HepG2 (cell line): ENCODE measurements at regions not wholly inside any gene's neighbourhood (a gene's known extent, or its start where the extent isn't known, plus 50 kb on each side); places are given as distances from the start of the nearest gene placed in this dataset.

Experiments used
- CHD4 ChIP-seq: fragments of 200-600 bp; sonication (generic); IDR thresholded peaks from 2 replicates; pipeline ENCODE4 v1.7.0; 2017; ENCODE audit warnings: mild to moderate bottlenecking, low read length, borderline replicate concordance
- DZIP1 ChIP-seq: sonication (generic); formaldehyde crosslinking; IDR thresholded peaks from 2 replicates; pipeline ENCODE4 v1.5.0; 2020; ENCODE audit warnings: mild to moderate bottlenecking, missing genetic modification reagents
- FOXO1 ChIP-seq: sonication (generic); formaldehyde crosslinking; IDR thresholded peaks from 2 replicates; pipeline ENCODE4 v1.4.0; 2020; ENCODE audit warnings: missing genetic modification reagents
- HIVEP1 ChIP-seq: sonication (generic); formaldehyde crosslinking; IDR thresholded peaks from 2 replicates; pipeline ENCODE4 v1.4.0; 2020; ENCODE audit warnings: mild to moderate bottlenecking, missing genetic modification reagents
- KLF12 ChIP-seq: sonication (generic); formaldehyde crosslinking; IDR thresholded peaks from 2 replicates; pipeline ENCODE4 v1.4.0; 2020; ENCODE audit warnings: missing genetic modification reagents, borderline replicate concordance
- LRRFIP1 ChIP-seq: sonication (generic); formaldehyde crosslinking; conservative IDR thresholded peaks from 2 replicates; pipeline ENCODE4 v1.4.0; 2020; ENCODE audit warnings: missing genetic modification reagents
- MAFF ChIP-seq: IDR thresholded peaks from 2 replicates; pipeline ENCODE4 v1.6.1; 2011; ENCODE audit warnings: low read depth, low read length, improper control_type of control experiment
- NCOA2 ChIP-seq: sonication (generic); formaldehyde crosslinking; IDR thresholded peaks from 2 replicates; pipeline ENCODE4 v1.8.0; 2022; ENCODE audit warnings: inconsistent platforms
- SMARCC2 ChIP-seq: fragments of 450-650 bp; IDR thresholded peaks from 2 replicates; pipeline ENCODE4 v1.6.1; 2017; ENCODE audit warnings: antibody characterized with exemption, mild to moderate bottlenecking
- STAT5B ChIP-seq: sonication (generic); formaldehyde crosslinking; IDR thresholded peaks from 2 replicates; pipeline ENCODE4 v1.4.0; 2020; ENCODE audit warnings: missing genetic modification reagents
- TBX3 ChIP-seq: fragments of 450-650 bp; IDR thresholded peaks from 2 replicates; pipeline ENCODE4 v1.6.1; 2017; ENCODE audit warnings: antibody characterized with exemption, mild to moderate bottlenecking, inconsistent platforms, borderline replicate concordance
- THAP11 ChIP-seq: IDR thresholded peaks from 2 replicates; pipeline ENCODE4 v1.6.1; 2016; ENCODE audit warnings: missing biosample characterization, missing genetic modification reagents
- U2AF1 ChIP-seq: fragments of 200-400 bp; formaldehyde crosslinking; optimal IDR thresholded peaks from 2 replicates; pipeline ENCODE3; 2017; ENCODE audit warnings: mild to moderate bottlenecking, low read depth, low read length
- ZBTB33 ChIP-seq: sonication (generic); formaldehyde crosslinking; IDR thresholded peaks from 2 replicates; pipeline ENCODE4 v1.4.0; 2020; ENCODE audit warnings: missing genetic modification reagents
- ZNF12 ChIP-seq: sonication (generic); formaldehyde crosslinking; IDR thresholded peaks from 2 replicates; pipeline ENCODE4 v1.5.0; 2020; ENCODE audit warnings: missing genetic modification reagents
- ZNF225 ChIP-seq: sonication (generic); formaldehyde crosslinking; IDR thresholded peaks from 2 replicates; pipeline ENCODE4 v1.4.0; 2020; ENCODE audit warnings: mild to moderate bottlenecking, missing genetic modification reagents
- ZNF496 ChIP-seq: sonication (generic); formaldehyde crosslinking; IDR thresholded peaks from 2 replicates; pipeline ENCODE4 v1.8.1; 2023; ENCODE audit warnings: mild to moderate bottlenecking, moderate library complexity, missing genetic modification reagents; ENCODE audit not compliant: insufficient replicate concordance
- ZNF556 ChIP-seq: sonication (generic); formaldehyde crosslinking; IDR thresholded peaks from 2 replicates; pipeline ENCODE4 v1.4.0; 2020; ENCODE audit warnings: mild to moderate bottlenecking, missing genetic modification reagents, borderline replicate concordance
- ZNF562 ChIP-seq: sonication (generic); formaldehyde crosslinking; IDR thresholded peaks from 2 replicates; pipeline ENCODE4 v1.8.0; 2022; ENCODE audit warnings: missing genetic modification reagents, borderline replicate concordance
- ZNF670 ChIP-seq: sonication (generic); formaldehyde crosslinking; IDR thresholded peaks from 2 replicates; pipeline ENCODE4 v1.8.0; 2022; ENCODE audit warnings: mild to moderate bottlenecking, missing genetic modification reagents, borderline replicate concordance
- TF ChIP-seq, protein P1 (sequence below): sonication (generic); formaldehyde crosslinking; conservative IDR thresholded peaks from 2 replicates; pipeline ENCODE4 v1.8.0; 2022; ENCODE audit warnings: low read depth, missing genetic modification reagents
- TF ChIP-seq, protein P2 (sequence below): sonication (generic); formaldehyde crosslinking; IDR thresholded peaks from 2 replicates; pipeline ENCODE4 v1.8.0; 2022; ENCODE audit warnings: missing genetic modification reagents, mild to moderate bottlenecking, borderline replicate concordance

DNA sequence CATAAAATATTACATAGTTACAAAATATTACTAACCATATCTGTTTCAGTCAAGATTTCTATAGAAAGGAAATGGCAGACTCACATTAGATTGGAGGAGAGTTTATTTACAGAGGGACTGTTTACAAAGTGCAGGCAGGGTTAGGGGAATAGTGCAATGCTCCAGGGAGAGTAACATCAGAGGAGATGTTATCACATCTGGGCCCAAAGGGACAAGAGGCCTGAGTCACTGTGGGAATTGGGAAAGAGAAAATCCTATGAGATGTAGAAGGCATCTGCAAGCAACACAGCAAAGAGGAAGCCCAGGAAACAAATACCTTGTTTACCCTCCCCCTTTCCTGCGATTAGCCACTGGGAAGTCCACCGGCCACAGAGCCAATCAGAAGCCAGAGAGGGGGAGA lies 227.3 kb upstream of the TANK start (continued):
- TF ChIP-seq DZIP1 (CRISPR knock-in tag) (no peak), LRRFIP1 (CRISPR knock-in tag) (no peak), STAT5B (CRISPR knock-in tag) (no peak), ZNF12 (CRISPR knock-in tag) (peak; percentile 33; the same call in 1 of the 2 replicates), U2AF1 (no peak), CHD4 (no peak), TBX3 (no peak), HIVEP1 (no peak), FOXO1 (CRISPR knock-in tag) (peak; percentile 37; the same call in 1 of the 2 replicates), MAFF (0 out of 2 replicates have a peak, but pooled peaks have one; percentile 15), KLF12 (CRISPR knock-in tag) (no peak), ZNF562 (no peak), ZNF225 (no peak), SMARCC2 (no peak), ZNF556 (CRISPR knock-in tag) (no peak), THAP11 (CRISPR knock-in tag) (no peak), ZNF670 (CRISPR knock-in tag) (no peak), NCOA2 (peak; percentile 44), ZNF496 (no peak), ZBTB33 (CRISPR knock-in tag) (no peak)
- TF ChIP-seq, protein P1, sequence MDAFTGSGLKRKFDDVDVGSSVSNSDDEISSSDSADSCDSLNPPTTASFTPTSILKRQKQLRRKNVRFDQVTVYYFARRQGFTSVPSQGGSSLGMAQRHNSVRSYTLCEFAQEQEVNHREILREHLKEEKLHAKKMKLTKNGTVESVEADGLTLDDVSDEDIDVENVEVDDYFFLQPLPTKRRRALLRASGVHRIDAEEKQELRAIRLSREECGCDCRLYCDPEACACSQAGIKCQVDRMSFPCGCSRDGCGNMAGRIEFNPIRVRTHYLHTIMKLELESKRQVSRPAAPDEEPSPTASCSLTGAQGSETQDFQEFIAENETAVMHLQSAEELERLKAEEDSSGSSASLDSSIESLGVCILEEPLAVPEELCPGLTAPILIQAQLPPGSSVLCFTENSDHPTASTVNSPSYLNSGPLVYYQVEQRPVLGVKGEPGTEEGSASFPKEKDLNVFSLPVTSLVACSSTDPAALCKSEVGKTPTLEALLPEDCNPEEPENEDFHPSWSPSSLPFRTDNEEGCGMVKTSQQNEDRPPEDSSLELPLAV (CRISPR knock-in tag) = no peak
- TF ChIP-seq, protein P2, sequence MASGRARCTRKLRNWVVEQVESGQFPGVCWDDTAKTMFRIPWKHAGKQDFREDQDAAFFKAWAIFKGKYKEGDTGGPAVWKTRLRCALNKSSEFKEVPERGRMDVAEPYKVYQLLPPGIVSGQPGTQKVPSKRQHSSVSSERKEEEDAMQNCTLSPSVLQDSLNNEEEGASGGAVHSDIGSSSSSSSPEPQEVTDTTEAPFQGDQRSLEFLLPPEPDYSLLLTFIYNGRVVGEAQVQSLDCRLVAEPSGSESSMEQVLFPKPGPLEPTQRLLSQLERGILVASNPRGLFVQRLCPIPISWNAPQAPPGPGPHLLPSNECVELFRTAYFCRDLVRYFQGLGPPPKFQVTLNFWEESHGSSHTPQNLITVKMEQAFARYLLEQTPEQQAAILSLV (CRISPR knock-in tag) = no peak
